H9 (cell line): ENCODE measurements at regions not wholly inside any gene's neighbourhood (a gene's known extent, or its start where the extent isn't known, plus 50 kb on each side); places are given as distances from the start of the nearest gene placed in this dataset.

Experiments used
- DNase-seq: peaks from one replicate; pipeline ENCODE4 v3.0.0-alpha.2; 2017
- H2AFZ ChIP-seq: one replicate; pipeline ENCODE4 v1.6.1; 2013; ENCODE audit warnings: mild to moderate bottlenecking, low read length, control low read depth, moderate library complexity
- H2AK5ac ChIP-seq: 2 replicates; pipeline ENCODE4 v1.6.1; 2013; ENCODE audit warnings: low read length, control low read depth, mixed read lengths; ENCODE audit not compliant: insufficient read length
- H2BK120ac ChIP-seq: one replicate; pipeline ENCODE4 v1.6.1; 2013; ENCODE audit warnings: low read depth, mild to moderate bottlenecking, low read length, control low read depth, inconsistent platforms; ENCODE audit not compliant: poor library complexity, severe bottlenecking
- H2BK12ac ChIP-seq: 2 replicates; pipeline ENCODE4 v1.6.1; 2013; ENCODE audit warnings: low read length, control low read depth, mixed read lengths, low read depth; ENCODE audit not compliant: insufficient read length
- H2BK15ac ChIP-seq: 2 replicates; pipeline ENCODE4 v1.6.1; 2013; ENCODE audit warnings: low read depth, low read length, control low read depth
- H2BK20ac ChIP-seq: one replicate; pipeline ENCODE4 v1.6.1; 2013; ENCODE audit warnings: low read depth, mild to moderate bottlenecking, low read length, control low read depth, inconsistent platforms; ENCODE audit not compliant: poor library complexity, severe bottlenecking
- H2BK5ac ChIP-seq: 2 replicates; pipeline ENCODE4 v1.6.1; 2013; ENCODE audit warnings: low read length, control low read depth, mixed read lengths; ENCODE audit not compliant: insufficient read length
- H3K14ac ChIP-seq: 2 replicates; pipeline ENCODE4 v1.6.1; 2013; ENCODE audit warnings: low read length, control low read depth; ENCODE audit not compliant: insufficient read depth
- H3K18ac ChIP-seq: 2 replicates; pipeline ENCODE4 v1.6.1; 2013; ENCODE audit warnings: low read depth, mild to moderate bottlenecking, mixed read lengths, low read length, control low read depth; ENCODE audit not compliant: insufficient read length
- H3K23ac ChIP-seq: 2 replicates; pipeline ENCODE4 v1.6.1; 2013; ENCODE audit warnings: low read length, control low read depth, mixed read lengths, low read depth; ENCODE audit not compliant: insufficient read length
- H3K23me2 ChIP-seq: 2 replicates; pipeline ENCODE4 v1.6.1; 2013; ENCODE audit warnings: low read depth, mild to moderate bottlenecking, mixed read lengths, low read length, control low read depth; ENCODE audit not compliant: insufficient read length, poor library complexity, severe bottlenecking
- H3K27ac ChIP-seq: 2 replicates; pipeline ENCODE4 v1.5.1; 2013; ENCODE audit warnings: low read length, control low read depth, mixed read lengths, low read depth; ENCODE audit not compliant: insufficient read length
- H3K27me3 ChIP-seq: 2 replicates; pipeline ENCODE4 v1.6.1; 2013; ENCODE audit warnings: low read length, control low read depth, inconsistent platforms; ENCODE audit not compliant: insufficient read depth
- H3K4ac ChIP-seq: 2 replicates; pipeline ENCODE4 v1.6.1; 2013; ENCODE audit warnings: low read depth, mild to moderate bottlenecking, control low read depth, inconsistent platforms, low read length, moderate library complexity
- H3K4me1 ChIP-seq: 2 replicates; pipeline ENCODE4 v1.6.1; 2013; ENCODE audit warnings: low read length, control low read depth, inconsistent platforms; ENCODE audit not compliant: insufficient read depth
- H3K4me2 ChIP-seq: 2 replicates; pipeline ENCODE4 v1.6.1; 2013; ENCODE audit warnings: low read length, control low read depth, mixed read lengths; ENCODE audit not compliant: insufficient read length, insufficient read depth
- H3K56ac ChIP-seq: 2 replicates; pipeline ENCODE4 v1.6.1; 2013; ENCODE audit warnings: low read depth, mild to moderate bottlenecking, mixed read lengths, low read length, control low read depth; ENCODE audit not compliant: insufficient read length
- H3K79me1 ChIP-seq: 2 replicates; pipeline ENCODE4 v1.6.1; 2013; ENCODE audit warnings: low read depth, mild to moderate bottlenecking, moderate library complexity, low read length, control low read depth, inconsistent platforms; ENCODE audit not compliant: insufficient read depth, poor library complexity, severe bottlenecking
- H3K79me2 ChIP-seq: 2 replicates; pipeline ENCODE4 v1.6.1; 2013; ENCODE audit warnings: low read length, control low read depth, inconsistent platforms; ENCODE audit not compliant: insufficient read depth
- H3K9ac ChIP-seq: 2 replicates; pipeline ENCODE4 v1.6.1; 2013; ENCODE audit warnings: low read length, control low read depth, mixed read lengths; ENCODE audit not compliant: insufficient read length; ENCODE audit errors: extremely low read depth
- H3K9me3 ChIP-seq: one replicate; pipeline ENCODE4 v1.6.1; 2013; ENCODE audit warnings: low read depth, low read length, inconsistent platforms; ENCODE audit not compliant: control insufficient read depth
- H3T11ph ChIP-seq: one replicate; pipeline ENCODE4 v1.6.1; 2013; ENCODE audit warnings: mild to moderate bottlenecking, low read length, control low read depth, inconsistent platforms
- H4K20me1 ChIP-seq: one replicate; pipeline ENCODE4 v1.6.1; 2013; ENCODE audit not compliant: control insufficient read depth, insufficient read length, insufficient read depth
- H4K5ac ChIP-seq: 2 replicates; pipeline ENCODE4 v1.6.1; 2013; ENCODE audit warnings: low read depth, mild to moderate bottlenecking, mixed read lengths, low read length, control low read depth; ENCODE audit not compliant: insufficient read length
- H4K8ac ChIP-seq: replicated peaks from 2 replicates; pipeline ENCODE4 v1.6.1; 2013; ENCODE audit warnings: low read length, control low read depth, mixed read lengths, low read depth; ENCODE audit not compliant: insufficient read length
- H4K91ac ChIP-seq: 2 replicates; pipeline ENCODE4 v1.6.1; 2013; ENCODE audit warnings: low read depth, mild to moderate bottlenecking, moderate library complexity, mixed read lengths, low read length, control low read depth; ENCODE audit not compliant: insufficient read length
- H3K27ac Mint-ChIP-seq, 3 experiments: 2 replicates in 2 of 3; 3 replicates in 1 of 3; pipeline ENCODE4 v1.8.0; 2020 to 2021; ENCODE audit warnings: mixed read lengths in 3 of 3, mild to moderate bottlenecking in 1 of 3, moderate library complexity in 1 of 3
- H3K27me3 Mint-ChIP-seq: 2 replicates; pipeline ENCODE4 v1.8.0; 2021; ENCODE audit warnings: low read depth, mild to moderate bottlenecking, moderate library complexity, mixed read lengths
- H3K36me3 Mint-ChIP-seq, 3 experiments: 2 replicates in 2 of 3; 3 replicates in 1 of 3; pipeline ENCODE4 v1.8.0; 2020 to 2021; ENCODE audit warnings: low read depth in 3 of 3, mixed read lengths in 3 of 3; ENCODE audit not compliant: insufficient read depth in 1 of 3
- H3K4me1 Mint-ChIP-seq, 2 experiments: 2 replicates each; pipeline ENCODE4 v1.8.0; 2020; ENCODE audit warnings: mixed read lengths in 2 of 2
- H3K4me3 Mint-ChIP-seq, 2 experiments: 2 replicates in 1 of 2; 3 replicates in 1 of 2; pipeline ENCODE4 v1.8.0; 2020 to 2021; ENCODE audit warnings: mild to moderate bottlenecking in 2 of 2, mixed read lengths in 2 of 2, moderate library complexity in 1 of 2
- H3K9me3 Mint-ChIP-seq, 2 experiments: 2 replicates in 1 of 2; 3 replicates in 1 of 2; pipeline ENCODE4 v1.8.0; 2020; ENCODE audit warnings: mild to moderate bottlenecking in 2 of 2, mixed read lengths in 2 of 2, moderate library complexity in 1 of 2
- WGBS: extraction: QIAGEN DNeasy Blood & Tissue Kit; methylation state at CpG from one replicate; pipeline ENCODE4 v1.1.7; 2013; ENCODE audit warnings: missing lambda C conversion rate, low lambda C conversion rate, mixed read lengths; ENCODE audit not compliant: insufficient read length; ENCODE audit errors: extremely low coverage; 5-methylcytosine and 5-hydroxymethylcytosine counted together
- TF ChIP-seq, protein P1 (sequence below): fragments of 200-600 bp; sonication (generic); conservative IDR thresholded peaks from 3 replicates; pipeline ENCODE4 v1.8.0; 2021; ENCODE audit warnings: antibody characterized with exemption, mild to moderate bottlenecking

DNA sequence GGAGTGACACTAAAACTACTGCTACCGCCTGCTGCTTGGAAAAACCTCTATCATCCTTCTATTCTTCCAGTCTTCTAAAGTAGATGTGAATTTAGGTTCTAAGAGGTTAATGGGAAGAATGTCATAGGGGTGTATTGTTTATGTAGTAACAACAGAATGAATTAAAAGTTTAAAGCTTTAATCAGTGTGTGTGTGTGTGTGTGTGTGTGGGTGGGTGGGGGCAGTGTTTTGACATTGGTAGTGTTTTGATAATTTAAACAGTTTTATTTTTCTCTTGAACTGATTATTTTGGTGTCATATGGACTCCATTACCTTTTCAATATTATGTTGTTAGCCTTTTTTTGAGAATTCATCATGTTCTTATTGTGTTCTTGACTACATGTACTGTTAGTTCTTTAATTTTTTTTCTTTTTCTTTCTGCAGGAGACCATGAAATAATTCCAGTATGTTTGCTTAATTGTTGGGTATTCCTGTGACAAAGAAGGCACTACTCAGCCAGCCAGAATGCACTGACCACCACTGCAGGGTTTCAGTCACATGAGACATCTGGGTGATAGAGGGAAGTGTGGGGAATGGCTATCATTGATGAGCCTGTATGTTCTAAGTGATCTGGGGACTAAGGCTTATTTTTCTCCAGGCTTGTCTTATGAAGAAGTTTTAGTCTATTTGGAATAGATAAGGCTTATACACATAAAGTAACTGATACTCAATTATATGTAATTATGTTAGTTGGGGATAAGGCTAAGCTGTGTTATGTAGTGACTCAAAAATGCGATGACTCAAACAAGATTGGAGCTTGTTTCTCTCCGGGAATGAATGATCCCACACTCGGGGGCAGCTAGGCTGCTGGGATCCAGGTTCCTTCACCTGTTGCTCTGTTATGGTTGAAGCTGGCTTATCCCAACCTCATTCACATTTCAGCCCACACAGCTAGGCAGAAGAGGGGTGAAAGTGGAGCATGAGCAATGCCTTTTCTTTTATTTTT, 50.2 kb upstream of the ACTBL2 start:
- Histone ChIP-seq H4K91ac (no peak overlapping the region), H3K18ac (no peak overlapping the region), H3K9ac (no peak overlapping the region), H2BK5ac (no peak overlapping the region), H4K5ac (no peak overlapping the region), H3T11ph (no peak overlapping the region), H3K27ac (no peak overlapping the region), H4K8ac (no peak overlapping the region), H3K56ac (no peak overlapping the region), H3K79me2 (no peaks in the 10 kb centered on the region), H3K9me3 (no peaks in the 10 kb centered on the region), H3K4me1 (no peaks in the 10 kb centered on the region), H2BK12ac (no peak overlapping the region), H3K4ac (no peak overlapping the region), H3K23me2 (no peaks in the 10 kb centered on the region), H2AK5ac (no peak overlapping the region), H3K27me3 (no peaks in the 10 kb centered on the region), H2BK20ac (no peak overlapping the region), H2BK15ac (no peak overlapping the region), H2BK120ac (no peak overlapping the region), H2AFZ (no peak overlapping the region), H4K20me1 (no peaks in the 10 kb centered on the region), H3K4me2 (no peak overlapping the region), H3K23ac (no peak overlapping the region), H3K14ac (no peak overlapping the region), H3K79me1 (no peaks in the 10 kb centered on the region)
- Mint-ChIP-seq H3K36me3 (no peaks in the 10 kb centered on the region), H3K27me3 (no peaks in the 10 kb centered on the region), H3K4me1 (no peaks in the 10 kb centered on the region), H3K27ac (no peak overlapping the region), H3K9me3 (no peaks in the 10 kb centered on the region; a peak in 1 of 5 replicates), H3K4me3 (no peak overlapping the region)
- DNase-seq: no peak
- no CpG with 5 or more reads among the region's 4 CpGs for WGBS
- TF ChIP-seq, protein P1, sequence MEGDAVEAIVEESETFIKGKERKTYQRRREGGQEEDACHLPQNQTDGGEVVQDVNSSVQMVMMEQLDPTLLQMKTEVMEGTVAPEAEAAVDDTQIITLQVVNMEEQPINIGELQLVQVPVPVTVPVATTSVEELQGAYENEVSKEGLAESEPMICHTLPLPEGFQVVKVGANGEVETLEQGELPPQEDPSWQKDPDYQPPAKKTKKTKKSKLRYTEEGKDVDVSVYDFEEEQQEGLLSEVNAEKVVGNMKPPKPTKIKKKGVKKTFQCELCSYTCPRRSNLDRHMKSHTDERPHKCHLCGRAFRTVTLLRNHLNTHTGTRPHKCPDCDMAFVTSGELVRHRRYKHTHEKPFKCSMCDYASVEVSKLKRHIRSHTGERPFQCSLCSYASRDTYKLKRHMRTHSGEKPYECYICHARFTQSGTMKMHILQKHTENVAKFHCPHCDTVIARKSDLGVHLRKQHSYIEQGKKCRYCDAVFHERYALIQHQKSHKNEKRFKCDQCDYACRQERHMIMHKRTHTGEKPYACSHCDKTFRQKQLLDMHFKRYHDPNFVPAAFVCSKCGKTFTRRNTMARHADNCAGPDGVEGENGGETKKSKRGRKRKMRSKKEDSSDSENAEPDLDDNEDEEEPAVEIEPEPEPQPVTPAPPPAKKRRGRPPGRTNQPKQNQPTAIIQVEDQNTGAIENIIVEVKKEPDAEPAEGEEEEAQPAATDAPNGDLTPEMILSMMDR: no peak
